ENCODE measurements at regions not wholly inside any gene's neighbourhood (a gene's known extent, or its start where the extent isn't known, plus 50 kb on each side); places are given as distances from the start of the nearest gene placed in this dataset.
"Not testable (repeated sequence)": the region's sequence is repeated elsewhere in the genome, so short reads cannot be mapped to it uniquely, and the experiment has no call there.

GRCh38 chr13:81283561-81283960 lies 942.6 kb upstream of the SPRY2 start:
- no peak for DNase-seq (ENCODE audit: low read depth)

DNA sequence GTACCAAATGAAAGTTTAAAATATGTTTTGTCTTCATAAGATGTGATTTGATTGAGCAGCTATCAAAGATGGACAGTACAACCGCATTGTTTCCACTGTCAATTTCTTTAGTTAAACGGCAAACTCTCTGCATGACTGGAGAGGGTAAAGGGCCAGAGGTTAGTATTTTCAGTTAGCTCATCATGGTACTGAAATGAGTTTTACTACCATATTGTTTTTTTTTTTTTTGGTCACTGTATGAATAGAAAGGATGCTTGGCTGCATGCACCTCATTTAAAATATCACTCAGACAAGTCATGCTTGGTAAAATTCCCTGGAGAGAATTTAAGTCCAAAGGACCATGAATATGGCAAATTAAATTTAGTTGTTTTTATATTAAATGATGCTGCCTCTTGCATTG lies 942.1 kb upstream of the SPRY2 start:
- no peak for DNase-seq (ENCODE audit: low read depth)

GRCh38 chr13:81275666-81276258 lies 934.8 kb upstream of the SPRY2 start:
- no peak for DNase-seq (ENCODE audit: low read depth)

GRCh38 chr13:81247711-81248110 lies 906.8 kb upstream of the SPRY2 start:
- DNase-seq (ENCODE audit: low read depth), result no peak

- no peak for DNase-seq (ENCODE audit: low read depth)
These were observed 905.6 kb upstream of the SPRY2 start for GRCh38 chr13:81246556-81246955.

DNA sequence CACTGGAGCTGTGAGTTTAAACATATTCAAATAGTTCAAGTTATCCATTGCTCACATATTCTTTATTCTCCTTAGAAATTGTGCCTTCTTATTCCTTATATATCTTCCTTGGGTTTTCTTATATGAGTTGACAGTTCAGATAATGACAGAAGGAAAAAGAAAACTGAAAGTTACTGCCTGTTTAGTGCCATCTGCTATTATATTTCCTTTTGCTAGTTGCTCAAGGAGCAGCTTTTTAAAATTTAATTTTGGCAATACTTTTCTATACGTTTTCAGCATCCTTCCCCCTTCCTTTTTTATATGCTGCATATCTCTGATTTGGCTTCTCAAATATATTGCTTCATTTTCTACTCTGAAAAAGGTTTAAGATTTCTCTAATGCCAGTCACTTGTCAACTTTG lies 903.1 kb upstream of the SPRY2 start:
- no peak for DNase-seq (ENCODE audit: low read depth)

- DNase-seq (ENCODE audit: low read depth), result no peak
These were observed 889.5 kb upstream of the SPRY2 start for GRCh38 chr13:81230386-81230785.

DNA sequence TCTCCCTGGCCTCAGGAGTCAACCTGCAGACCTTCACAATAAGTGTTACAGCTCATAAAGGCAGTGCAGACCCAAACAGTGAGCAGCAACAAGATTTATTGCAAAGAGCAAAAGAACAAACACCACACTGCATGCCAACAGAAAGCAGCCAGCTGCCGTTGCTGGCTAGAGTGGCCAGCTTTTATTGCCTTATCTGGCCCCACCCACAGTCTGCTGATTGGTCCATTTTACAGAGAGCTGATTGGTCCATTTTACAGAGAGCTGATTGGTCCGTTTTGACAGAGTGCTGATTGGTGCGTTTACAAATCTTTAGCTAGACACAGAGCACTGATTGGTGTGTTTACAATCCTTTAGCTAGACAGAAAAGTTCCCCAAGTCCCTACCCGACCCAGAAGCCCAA lies 885.9 kb upstream of the SPRY2 start:
- DNase-seq (ENCODE audit: low read depth), result not testable (repeated sequence)

DNA sequence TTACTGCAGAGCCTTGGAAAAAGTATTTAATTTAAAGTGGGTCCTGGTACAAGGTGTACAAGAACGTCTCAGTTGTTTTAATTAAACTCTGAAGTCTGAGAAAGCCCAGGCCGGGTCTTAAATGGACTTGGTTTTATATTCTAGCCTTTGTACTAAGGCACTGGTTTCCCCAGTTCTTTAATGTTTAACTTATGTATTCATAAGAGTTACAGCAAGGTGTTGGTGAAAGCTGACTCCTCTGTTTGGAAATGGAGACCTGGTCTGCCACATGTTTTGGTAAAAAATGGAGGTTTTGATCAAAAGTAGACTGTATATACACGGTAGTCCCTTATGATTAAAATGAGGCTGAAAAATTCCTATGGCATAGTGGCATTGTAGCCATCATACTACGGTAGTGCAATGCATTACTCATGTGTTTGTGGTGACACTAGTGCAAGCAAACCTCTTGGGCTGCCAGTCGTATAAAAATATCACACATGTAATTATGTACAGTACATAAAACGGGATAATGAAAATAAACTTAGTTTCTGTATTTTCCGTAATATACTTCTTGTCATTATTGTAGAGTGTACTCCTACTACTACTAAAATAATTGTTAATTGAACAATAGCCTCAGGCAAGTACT lies 883.4 kb upstream of the SPRY2 start:
- no peak for DNase-seq (ENCODE audit: low read depth)

- DNase-seq (ENCODE audit: low read depth), result no peak
These were observed 882.9 kb upstream of the SPRY2 start for GRCh38 chr13:81223778-81224177.

DNA sequence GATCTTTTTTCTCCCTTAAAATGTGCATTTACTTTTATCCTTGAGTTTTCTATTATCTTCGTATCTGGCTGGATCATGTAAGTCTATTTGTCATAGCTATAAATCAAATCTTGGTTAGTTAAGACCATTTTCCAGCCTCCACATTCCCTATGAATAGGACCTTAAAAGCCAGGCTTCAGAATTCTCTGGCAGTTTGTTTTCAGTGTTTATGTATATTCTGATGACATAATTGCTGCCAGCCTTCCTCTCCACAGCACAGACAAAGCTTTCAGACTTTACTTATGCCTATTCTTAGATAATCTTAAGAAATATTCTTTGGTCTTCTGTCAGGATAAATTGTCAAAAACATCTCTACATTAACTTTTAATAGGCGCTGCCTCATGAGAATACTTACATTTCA lies 870.8 kb upstream of the SPRY2 start:
- no peak for DNase-seq (ENCODE audit: low read depth)

DNA sequence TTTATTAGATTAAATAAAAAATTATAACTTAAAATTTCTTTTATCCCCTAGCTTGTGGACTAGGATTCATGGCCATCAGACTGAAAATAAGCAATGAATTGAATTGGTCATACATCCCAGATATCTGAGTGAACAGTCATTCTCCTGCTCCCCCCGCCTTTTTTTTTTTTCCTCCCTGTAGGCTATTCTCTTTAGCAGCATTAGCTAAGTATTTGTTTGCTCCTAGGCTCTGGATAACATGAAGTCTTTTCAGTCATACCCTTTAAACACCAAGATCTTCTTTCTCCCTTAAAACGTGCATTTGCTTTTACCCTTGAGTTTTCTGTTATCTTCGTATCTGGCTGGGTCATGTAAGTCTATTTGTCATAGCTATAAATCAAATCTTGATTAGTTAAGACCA lies 866.7 kb upstream of the SPRY2 start:
- DNase-seq (ENCODE audit: low read depth), result no peak

DNA sequence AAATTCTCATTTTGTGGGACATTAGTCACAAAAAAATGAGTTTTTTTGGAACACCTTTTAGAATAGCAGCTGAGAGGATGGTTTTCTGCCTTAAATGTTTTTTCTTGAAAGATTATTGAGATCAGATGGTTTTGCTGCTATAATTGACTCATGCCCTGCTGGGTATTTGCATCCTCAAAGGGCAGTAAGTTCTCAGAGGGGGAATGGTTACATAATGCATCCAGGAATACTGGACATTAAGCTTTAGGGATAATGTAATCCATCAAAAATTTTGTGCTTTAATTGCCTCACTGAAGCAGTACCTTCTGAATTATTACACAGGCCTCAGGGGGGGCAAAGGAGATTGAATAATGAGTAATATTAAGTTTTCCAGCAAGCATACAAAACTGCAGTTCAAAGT lies 866.3 kb upstream of the SPRY2 start:
- no peak for DNase-seq (ENCODE audit: low read depth)

DNA sequence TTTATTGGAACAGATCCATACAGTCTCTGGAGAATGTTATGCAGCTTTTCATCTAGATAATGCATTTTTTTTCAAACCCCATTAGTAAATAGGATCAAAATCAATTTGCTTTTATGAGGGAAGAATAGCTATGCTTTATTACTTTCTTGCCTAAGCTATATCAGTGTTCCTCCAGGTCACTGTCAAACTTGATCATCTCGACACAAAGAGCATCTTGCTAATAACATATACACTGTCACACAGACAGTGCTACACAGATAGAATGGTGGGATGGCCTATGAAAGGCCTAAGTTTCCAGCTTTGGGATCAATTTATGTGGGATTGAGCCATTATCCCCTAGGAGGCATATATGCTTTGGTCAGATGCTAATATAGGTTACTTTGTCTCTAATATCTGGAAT lies 862.9 kb upstream of the SPRY2 start:
- DNase-seq (ENCODE audit: low read depth), result no peak

GRCh38 chr13:81199956-81200355 lies 859.0 kb upstream of the SPRY2 start:
- DNase-seq (ENCODE audit: low read depth), result no peak

- no peak for DNase-seq (ENCODE audit: low read depth)
These were observed 857.0 kb upstream of the SPRY2 start for GRCh38 chr13:81197966-81198365.

- DNase-seq (ENCODE audit: low read depth), result no peak
These were observed 856.6 kb upstream of the SPRY2 start for GRCh38 chr13:81197483-81197882.

DNA sequence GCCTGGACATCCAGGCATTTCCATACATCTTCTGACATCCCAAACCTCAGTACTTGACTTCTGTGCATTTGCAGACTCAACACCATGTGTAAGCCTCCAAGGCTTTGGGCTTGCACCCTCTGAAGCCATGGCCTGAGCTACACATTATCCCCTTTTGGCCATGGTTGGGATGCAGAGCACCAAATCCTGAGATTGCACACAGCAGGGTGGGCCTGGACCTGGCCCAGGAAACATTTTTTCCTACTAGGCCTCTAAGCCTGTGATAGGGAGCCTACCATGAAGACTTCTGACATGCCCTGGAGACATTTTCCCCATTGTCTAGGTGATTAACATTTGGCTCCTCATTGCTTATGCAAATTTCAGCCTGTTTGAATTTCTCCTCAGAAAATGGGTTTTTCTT lies 853.4 kb upstream of the SPRY2 start:
- no peak for DNase-seq (ENCODE audit: low read depth)

GRCh38 chr13:81184556-81185265 lies 843.8 kb upstream of the SPRY2 start:
- DNase-seq (ENCODE audit: low read depth), result no peak

- no peak for DNase-seq (ENCODE audit: low read depth)
These were observed 831.7 kb upstream of the SPRY2 start for GRCh38 chr13:81172603-81173002.

GRCh38 chr13:81171065-81171647 lies 830.2 kb upstream of the SPRY2 start:
- DNase-seq (ENCODE audit: low read depth), result no peak

DNA sequence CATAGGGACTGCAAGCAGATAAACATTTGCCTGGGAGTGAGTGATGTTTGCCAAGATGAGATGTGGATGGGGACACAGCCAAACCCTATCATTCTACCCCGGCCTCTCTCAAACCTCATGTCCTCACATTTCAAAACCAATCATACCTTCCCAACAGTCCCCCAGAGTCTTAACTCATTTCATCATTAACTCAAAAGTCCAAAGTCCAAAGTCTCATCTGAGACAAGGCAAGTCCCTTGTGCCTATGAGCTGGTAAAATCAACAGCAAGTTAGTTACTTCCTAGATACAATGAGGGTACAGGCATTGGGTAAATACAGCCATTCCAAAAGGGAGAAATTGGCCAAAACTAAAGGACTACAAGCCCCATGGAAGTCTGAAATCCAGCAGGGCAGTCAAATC lies 822.9 kb upstream of the SPRY2 start:
- not testable (repeated sequence) for DNase-seq (ENCODE audit: low read depth)

GRCh38 chr13:81153478-81153877 lies 812.6 kb upstream of the SPRY2 start:
- no peak for DNase-seq (ENCODE audit: low read depth)
